Nephron progenitor cell (in vitro differentiated cells): ENCODE measurements at regions not wholly inside any gene's neighbourhood (a gene's known extent, or its start where the extent isn't known, plus 50 kb on each side); places are given as distances from the start of the nearest gene placed in this dataset.

ENCODE experiments used
- DNase-seq: peaks from one replicate; pipeline ENCODE4 v3.0.0; 2021
- H3K27ac Mint-ChIP-seq: 2 replicates; pipeline ENCODE4 v1.8.0; 2021; ENCODE audit warnings: mild to moderate bottlenecking, moderate library complexity, mixed read lengths
- H3K27me3 Mint-ChIP-seq: 2 replicates; pipeline ENCODE4 v1.8.0; 2021; ENCODE audit warnings: mild to moderate bottlenecking, low read depth, mixed read lengths; ENCODE audit not compliant: poor library complexity
- H3K36me3 Mint-ChIP-seq: 2 replicates; pipeline ENCODE4 v1.8.0; 2021; ENCODE audit warnings: low read depth, mixed read lengths
- H3K4me1 Mint-ChIP-seq: 2 replicates; pipeline ENCODE4 v1.8.0; 2021; ENCODE audit warnings: mixed read lengths
- H3K4me3 Mint-ChIP-seq: 2 replicates; pipeline ENCODE4 v1.8.0; 2021; ENCODE audit warnings: mild to moderate bottlenecking, moderate library complexity, mixed read lengths
- H3K9me3 Mint-ChIP-seq: 2 replicates; pipeline ENCODE4 v1.8.0; 2021; ENCODE audit warnings: mild to moderate bottlenecking, moderate library complexity, mixed read lengths
- TF ChIP-seq, protein P1 (sequence below): fragments of 200-600 bp; sonication (generic); IDR thresholded peaks from 2 replicates; pipeline ENCODE4 v1.5.0; 2021; ENCODE audit warnings: antibody characterized with exemption

DNA sequence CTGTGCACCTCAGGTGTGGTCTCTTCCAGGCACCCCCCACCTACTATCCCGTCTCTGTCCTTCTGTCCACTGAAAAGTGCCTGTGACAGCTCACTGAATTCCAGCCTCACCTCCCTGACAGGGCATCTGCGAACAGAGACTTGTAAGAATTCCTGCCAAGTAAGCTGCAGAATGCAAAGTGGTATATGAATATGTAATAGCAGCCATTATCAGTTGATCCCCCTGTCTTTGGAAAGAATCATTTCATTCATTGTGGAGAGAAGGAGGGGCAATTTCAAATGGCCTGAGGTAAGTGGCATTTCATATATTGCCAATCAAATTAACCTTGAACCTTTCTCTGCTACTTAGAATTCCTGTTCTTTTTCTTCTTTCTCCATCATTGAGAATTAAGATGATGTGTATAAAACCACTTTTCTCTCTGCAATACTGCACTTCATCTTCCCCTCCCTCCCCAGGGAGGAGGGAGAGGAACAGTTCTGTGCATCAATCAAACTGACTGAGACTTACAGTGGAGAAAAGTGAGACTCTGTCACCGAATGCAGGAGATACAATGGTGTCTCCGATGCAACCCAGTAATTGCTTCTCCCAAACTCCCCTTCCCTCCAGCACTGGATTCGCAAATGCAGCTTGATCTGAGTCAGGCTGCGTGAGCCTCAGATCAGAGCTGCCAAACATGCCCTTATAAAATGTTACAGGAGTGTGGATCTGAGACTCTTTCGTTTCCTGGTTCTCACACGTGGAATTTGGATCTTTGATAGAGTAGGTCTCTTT is 91.7 kb downstream of the SLC10A2 start:
- no peak for DNase-seq
- Mint-ChIP-seq H3K4me1 (peaks cover 5% of the 10 kb centered on the region), H3K27ac (no peak overlapping the region)

GRCh38 chr13:102972191-102972590 is 94.0 kb downstream of the SLC10A2 start:
- no peak overlapping the region for H3K4me3 Mint-ChIP-seq
- no peak overlapping the region for H3K27ac Mint-ChIP-seq
- no peaks in the 10 kb centered on the region for H3K9me3 Mint-ChIP-seq

More for the DNA sequence above, 91.7 kb downstream of the SLC10A2 start:
- no peaks in the 10 kb centered on the region for H3K36me3 Mint-ChIP-seq
- H3K4me3 Mint-ChIP-seq = no peak overlapping the region
- H3K9me3 Mint-ChIP-seq = no peaks in the 10 kb centered on the region
- TF ChIP-seq, protein P1, sequence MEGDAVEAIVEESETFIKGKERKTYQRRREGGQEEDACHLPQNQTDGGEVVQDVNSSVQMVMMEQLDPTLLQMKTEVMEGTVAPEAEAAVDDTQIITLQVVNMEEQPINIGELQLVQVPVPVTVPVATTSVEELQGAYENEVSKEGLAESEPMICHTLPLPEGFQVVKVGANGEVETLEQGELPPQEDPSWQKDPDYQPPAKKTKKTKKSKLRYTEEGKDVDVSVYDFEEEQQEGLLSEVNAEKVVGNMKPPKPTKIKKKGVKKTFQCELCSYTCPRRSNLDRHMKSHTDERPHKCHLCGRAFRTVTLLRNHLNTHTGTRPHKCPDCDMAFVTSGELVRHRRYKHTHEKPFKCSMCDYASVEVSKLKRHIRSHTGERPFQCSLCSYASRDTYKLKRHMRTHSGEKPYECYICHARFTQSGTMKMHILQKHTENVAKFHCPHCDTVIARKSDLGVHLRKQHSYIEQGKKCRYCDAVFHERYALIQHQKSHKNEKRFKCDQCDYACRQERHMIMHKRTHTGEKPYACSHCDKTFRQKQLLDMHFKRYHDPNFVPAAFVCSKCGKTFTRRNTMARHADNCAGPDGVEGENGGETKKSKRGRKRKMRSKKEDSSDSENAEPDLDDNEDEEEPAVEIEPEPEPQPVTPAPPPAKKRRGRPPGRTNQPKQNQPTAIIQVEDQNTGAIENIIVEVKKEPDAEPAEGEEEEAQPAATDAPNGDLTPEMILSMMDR = no peak
- peaks cover 4% of the 10 kb centered on the region for H3K27me3 Mint-ChIP-seq

DNA sequence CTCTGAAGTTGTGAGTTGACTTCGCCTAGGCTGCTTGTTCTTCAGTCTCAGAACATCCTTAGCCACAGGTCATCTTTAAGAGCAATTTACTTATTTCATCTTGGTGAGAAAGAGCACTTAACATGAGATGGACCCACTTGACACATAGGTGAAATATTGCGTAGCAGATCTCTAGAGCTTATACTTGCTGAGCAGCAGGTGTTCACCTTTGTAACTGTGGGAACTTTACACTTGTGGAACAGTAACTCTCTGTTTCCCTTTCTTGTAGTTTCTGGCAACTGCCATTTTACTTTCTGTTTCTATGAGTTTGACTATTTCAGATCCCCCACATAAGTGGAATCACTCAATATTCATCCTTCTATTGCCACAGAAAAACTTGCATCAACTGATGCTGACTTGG is 95.7 kb downstream of the SLC10A2 start:
- TF ChIP-seq, protein P1 = no peak
- H3K4me1 Mint-ChIP-seq = peaks cover 5% of the 10 kb centered on the region
- DNase-seq = no peak

More at GRCh38 chr13:102972191-102972590, 94.0 kb downstream of the SLC10A2 start:
- Mint-ChIP-seq H3K4me1 (peaks cover 5% of the 10 kb centered on the region), H3K36me3 (no peaks in the 10 kb centered on the region), H3K27me3 (peaks cover 4% of the 10 kb centered on the region)
- TF ChIP-seq, protein P1 = no peak
- no peak for DNase-seq

GRCh38 chr13:102968572-102969228 is 97.5 kb downstream of the SLC10A2 start:
- DNase-seq = no peak
- TF ChIP-seq, protein P1 = no peak
- no peaks in the 10 kb centered on the region for H3K9me3 Mint-ChIP-seq
- peaks cover 4% of the 10 kb centered on the region for H3K27me3 Mint-ChIP-seq
- no peak overlapping the region for H3K27ac Mint-ChIP-seq
- no peaks in the 10 kb centered on the region for H3K36me3 Mint-ChIP-seq
- H3K4me1 Mint-ChIP-seq = no peaks in the 10 kb centered on the region
- H3K4me3 Mint-ChIP-seq = no peak overlapping the region

More for the DNA sequence above, 95.7 kb downstream of the SLC10A2 start:
- Mint-ChIP-seq H3K27me3 (peaks cover 4% of the 10 kb centered on the region), H3K27ac (no peak overlapping the region), H3K36me3 (no peaks in the 10 kb centered on the region), H3K4me3 (no peak overlapping the region), H3K9me3 (no peaks in the 10 kb centered on the region)

DNA sequence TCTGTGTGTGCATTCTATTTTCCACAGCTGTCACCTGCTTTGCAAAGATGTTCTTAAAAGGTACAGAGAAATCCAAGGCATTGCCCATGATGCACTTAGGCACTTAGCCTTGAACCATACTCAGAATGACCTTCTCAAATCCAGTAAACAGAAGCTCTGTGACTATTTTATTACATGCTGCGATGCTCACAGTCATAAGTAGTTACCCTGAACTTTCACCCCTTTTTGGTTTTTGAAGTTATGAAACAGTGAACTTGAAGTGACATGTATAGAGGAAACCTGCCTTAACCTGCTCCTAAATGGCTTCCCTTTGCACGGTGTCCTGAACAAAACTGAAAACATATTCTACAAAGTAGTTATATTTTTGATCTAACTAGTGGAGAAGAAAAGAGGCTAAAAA is 100.4 kb downstream of the SLC10A2 start:
- H3K36me3 Mint-ChIP-seq = no peaks in the 10 kb centered on the region
- no peaks in the 10 kb centered on the region for H3K4me1 Mint-ChIP-seq
- H3K27ac Mint-ChIP-seq = no peak overlapping the region
- H3K27me3 Mint-ChIP-seq = no peaks in the 10 kb centered on the region
- no peaks in the 10 kb centered on the region for H3K9me3 Mint-ChIP-seq
- no peak overlapping the region for H3K4me3 Mint-ChIP-seq
- TF ChIP-seq, protein P1 = no peak
- DNase-seq = no peak
